Omental fat pad (tissue), 3 donors: ENCODE measurements at regions not wholly inside any gene's neighbourhood (a gene's known extent, or its start where the extent isn't known, plus 50 kb on each side); places are given as distances from the start of the nearest gene placed in this dataset.

Experiments
- ATAC-seq: fragments of 150-250 bp; one replicate; pipeline ENCODE4 v1.9.1; 2016; ENCODE audit warnings: mild to moderate bottlenecking, moderate library complexity; ENCODE audit not compliant: low FRiP score
- DNase-seq: peaks from one replicate; pipeline ENCODE4 v3.0.0-alpha.2; 2019; ENCODE audit warnings: low spot score
- TF ChIP-seq, protein P1 (sequence below), 3 donors: fragments of 450-650 bp; IDR thresholded peaks; one replicate each; pipeline ENCODE4 v1.5.1; 2016 to 2017; ENCODE audit warnings: antibody characterized with exemption in 3 of 3, mild to moderate bottlenecking in 3 of 3, moderate library complexity in 2 of 3

DNA sequence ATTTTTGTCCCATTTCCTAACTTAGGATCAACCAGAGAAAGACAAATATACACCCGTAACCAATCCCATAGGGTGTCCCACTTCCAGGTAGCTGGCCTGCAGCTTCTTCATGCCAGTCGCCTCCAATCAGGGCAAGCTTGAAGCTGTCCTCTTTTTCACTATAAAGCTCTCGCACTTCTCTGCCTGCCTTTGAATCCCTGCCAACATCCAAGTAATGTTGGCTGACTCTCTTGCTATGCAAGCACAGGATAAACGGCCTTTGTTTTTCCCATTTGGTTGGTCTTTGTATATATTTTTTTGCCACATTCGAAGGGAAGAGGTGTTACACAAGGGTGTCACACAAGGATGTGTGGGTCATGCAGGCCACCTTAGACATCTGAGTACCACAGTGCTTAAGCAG lies 388.8 kb downstream of the CBLN2 start:
- no peak for ATAC-seq
- TF ChIP-seq, protein P1, sequence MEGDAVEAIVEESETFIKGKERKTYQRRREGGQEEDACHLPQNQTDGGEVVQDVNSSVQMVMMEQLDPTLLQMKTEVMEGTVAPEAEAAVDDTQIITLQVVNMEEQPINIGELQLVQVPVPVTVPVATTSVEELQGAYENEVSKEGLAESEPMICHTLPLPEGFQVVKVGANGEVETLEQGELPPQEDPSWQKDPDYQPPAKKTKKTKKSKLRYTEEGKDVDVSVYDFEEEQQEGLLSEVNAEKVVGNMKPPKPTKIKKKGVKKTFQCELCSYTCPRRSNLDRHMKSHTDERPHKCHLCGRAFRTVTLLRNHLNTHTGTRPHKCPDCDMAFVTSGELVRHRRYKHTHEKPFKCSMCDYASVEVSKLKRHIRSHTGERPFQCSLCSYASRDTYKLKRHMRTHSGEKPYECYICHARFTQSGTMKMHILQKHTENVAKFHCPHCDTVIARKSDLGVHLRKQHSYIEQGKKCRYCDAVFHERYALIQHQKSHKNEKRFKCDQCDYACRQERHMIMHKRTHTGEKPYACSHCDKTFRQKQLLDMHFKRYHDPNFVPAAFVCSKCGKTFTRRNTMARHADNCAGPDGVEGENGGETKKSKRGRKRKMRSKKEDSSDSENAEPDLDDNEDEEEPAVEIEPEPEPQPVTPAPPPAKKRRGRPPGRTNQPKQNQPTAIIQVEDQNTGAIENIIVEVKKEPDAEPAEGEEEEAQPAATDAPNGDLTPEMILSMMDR (IDR thresholded peaks at IDR 0.05), result no peak
- no peak for DNase-seq

DNA sequence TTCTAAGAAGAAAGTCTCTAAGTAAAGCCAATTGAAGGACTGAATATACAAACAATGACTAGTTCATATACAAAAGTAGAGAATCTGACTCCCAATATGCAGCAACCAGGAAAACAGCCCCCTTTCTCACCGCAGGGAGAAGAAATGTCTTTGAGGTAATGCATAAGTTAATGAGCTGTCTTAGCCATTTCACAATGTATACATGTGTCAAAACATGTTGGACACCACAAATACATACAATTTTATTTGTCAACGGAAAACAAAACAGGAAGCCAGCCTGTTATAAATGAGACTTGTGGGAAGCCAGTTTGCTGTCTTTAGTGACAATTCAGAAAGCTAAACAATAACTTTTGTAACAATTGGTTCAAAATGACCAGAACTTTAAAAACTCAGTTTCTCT lies 389.2 kb downstream of the CBLN2 start:
- DNase-seq, result no peak
- TF ChIP-seq, protein P1 (IDR thresholded peaks at IDR 0.05), result no peak
- ATAC-seq, result no peak

DNA sequence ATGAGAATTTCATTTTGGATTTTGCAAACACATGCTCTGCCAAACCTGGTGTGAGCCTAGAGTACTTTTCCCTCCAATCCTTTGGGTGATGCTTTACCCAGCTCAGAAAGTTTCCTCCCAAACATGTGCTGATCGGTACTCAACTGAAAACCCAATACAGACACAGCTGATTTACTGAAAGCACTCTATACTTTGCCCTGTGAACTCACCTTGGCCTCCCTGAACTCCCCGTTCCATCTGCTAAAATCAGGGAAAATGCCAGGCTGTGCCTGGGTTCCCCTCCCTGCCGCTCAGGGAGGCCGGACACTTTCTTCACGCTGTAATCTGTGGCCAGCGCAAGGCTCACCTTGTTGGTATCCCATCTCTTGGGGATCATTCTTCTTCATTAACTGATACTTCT lies 391.2 kb downstream of the CBLN2 start:
- DNase-seq, result no peak
- TF ChIP-seq, protein P1 (IDR thresholded peaks at IDR 0.05), result no peak
- ATAC-seq, result no peak

DNA sequence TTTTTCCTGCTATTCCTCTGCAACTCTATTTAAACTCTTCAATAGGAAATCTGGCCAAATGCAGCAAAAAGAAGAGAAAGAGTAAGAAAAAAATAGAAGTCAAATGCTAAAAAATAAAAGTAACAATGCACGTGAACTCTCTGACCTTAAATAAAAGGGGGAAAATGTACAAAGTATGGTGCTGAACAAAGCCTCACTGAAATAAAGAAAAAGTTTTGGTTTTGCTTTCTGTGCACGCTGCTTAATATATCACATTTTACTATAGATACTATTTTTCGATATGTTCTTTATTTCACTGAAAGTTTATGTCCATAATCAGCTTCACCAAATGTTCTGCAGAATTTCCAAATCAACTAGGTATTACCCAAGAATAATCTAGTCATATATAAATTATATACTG lies 396.3 kb downstream of the CBLN2 start:
- ATAC-seq (no peak), DNase-seq (no peak)
- TF ChIP-seq, protein P1 (IDR thresholded peaks at IDR 0.05), result no peak

DNA sequence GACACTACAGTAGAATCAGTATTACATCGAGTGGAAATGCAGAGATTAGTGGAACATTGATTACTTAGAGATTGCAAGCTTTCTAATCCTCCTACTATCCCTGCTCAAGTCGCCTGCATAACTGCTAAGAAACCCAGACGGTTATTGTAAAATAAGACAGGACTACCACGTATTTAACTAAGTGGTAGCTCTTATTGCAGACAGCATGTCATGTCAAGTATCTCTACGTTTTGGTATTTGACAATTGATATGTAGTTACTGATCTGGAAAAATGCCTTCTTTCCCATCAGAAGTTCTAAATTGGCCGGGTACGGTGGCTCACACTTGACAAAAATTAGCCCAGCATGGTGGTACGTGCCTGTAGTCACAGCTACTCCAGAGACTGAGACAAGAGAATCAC lies 404.1 kb downstream of the CBLN2 start:
- no peak for ATAC-seq
- TF ChIP-seq, protein P1 (IDR thresholded peaks at IDR 0.05), result no peak
- DNase-seq, result no peak

DNA sequence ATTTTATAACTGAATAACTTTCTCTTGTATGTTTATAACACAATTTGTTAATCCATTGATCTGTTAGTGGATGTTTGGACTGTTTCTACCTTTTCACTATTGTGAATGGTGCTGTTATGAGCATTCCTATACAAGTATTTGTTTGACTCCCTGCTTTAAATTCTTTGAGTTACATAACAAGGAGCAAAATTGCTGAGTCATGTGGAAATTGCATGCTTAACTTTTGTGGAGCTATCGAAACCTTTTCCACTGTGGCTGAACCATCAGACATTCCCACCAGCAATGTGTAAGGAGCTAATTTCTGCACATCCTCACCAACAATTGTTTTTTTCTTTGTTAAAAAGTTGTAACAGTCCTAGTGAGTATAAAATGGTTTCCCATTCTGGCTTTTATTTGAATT lies 415.5 kb downstream of the CBLN2 start:
- ATAC-seq (no peak), DNase-seq (no peak)
- TF ChIP-seq, protein P1 (IDR thresholded peaks at IDR 0.05), result no peak

DNA sequence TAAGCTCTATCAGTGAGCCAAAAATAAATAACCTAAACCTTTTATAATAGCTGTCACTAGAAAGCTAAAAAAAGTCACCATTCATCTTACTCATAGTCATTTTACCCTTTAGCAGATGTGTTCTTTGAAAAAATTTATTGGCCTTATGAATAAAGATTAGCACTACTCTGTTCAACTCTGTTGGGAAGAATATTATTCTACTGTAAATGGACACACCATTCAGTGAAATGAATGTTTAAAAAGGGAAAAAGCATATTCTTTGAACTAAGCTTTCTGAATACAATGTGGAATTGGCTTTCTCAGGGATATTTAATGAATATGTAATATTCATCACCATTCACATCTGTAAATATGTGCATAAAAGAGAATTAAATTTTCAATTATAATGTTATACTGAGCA lies 422.0 kb downstream of the CBLN2 start:
- TF ChIP-seq, protein P1 (IDR thresholded peaks at IDR 0.05), result no peak
- ATAC-seq, result no peak
- DNase-seq, result no peak
